ENCODE measurements at regions not wholly inside any gene's neighbourhood (a gene's known extent, or its start where the extent isn't known, plus 50 kb on each side); places are given as distances from the start of the nearest gene placed in this dataset.
"Not testable (repeated sequence)": the region's sequence is repeated elsewhere in the genome, so short reads cannot be mapped to it uniquely, and the experiment has no call there.

- no peak for DNase-seq
Measured at GRCh38 chr7:120163449-120163848, 109.5 kb upstream of the KCND2 start.

- DNase-seq, result no peak
Measured at GRCh38 chr7:120165227-120165626, 107.7 kb upstream of the KCND2 start.

GRCh38 chr7:120168066-120168465, 104.9 kb upstream of the KCND2 start:
- no peak for DNase-seq

- no peak for DNase-seq
Measured at GRCh38 chr7:120169996-120170783, 102.8 kb upstream of the KCND2 start.

- no peak for DNase-seq
Measured at GRCh38 chr7:120170834-120171233, 102.1 kb upstream of the KCND2 start.

- no peak for DNase-seq
Measured at GRCh38 chr7:120171406-120171805, 101.6 kb upstream of the KCND2 start.

GRCh38 chr7:120180221-120180620, 92.8 kb upstream of the KCND2 start:
- DNase-seq, result no peak

- DNase-seq, result no peak
Measured at GRCh38 chr7:120181499-120181898, 91.5 kb upstream of the KCND2 start.

- no peak for DNase-seq
Measured at GRCh38 chr7:120184866-120185265, 88.1 kb upstream of the KCND2 start.

GRCh38 chr7:120185940-120186682, 86.9 kb upstream of the KCND2 start:
- DNase-seq, result no peak

- no peak for DNase-seq
Measured at GRCh38 chr7:120186688-120187087, 86.3 kb upstream of the KCND2 start.

- DNase-seq, result no peak
Measured at GRCh38 chr7:120189623-120190022, 83.4 kb upstream of the KCND2 start.

- no peak for DNase-seq
Measured at GRCh38 chr7:120190109-120190508, 82.9 kb upstream of the KCND2 start.

GRCh38 chr7:120190566-120190965, 82.4 kb upstream of the KCND2 start:
- DNase-seq, result no peak

- DNase-seq, result not testable (repeated sequence)
Measured at GRCh38 chr7:120191423-120191822, 81.6 kb upstream of the KCND2 start.

- DNase-seq, result no peak
Measured at GRCh38 chr7:120201290-120201689, 71.7 kb upstream of the KCND2 start.

GRCh38 chr7:120205101-120205500, 67.9 kb upstream of the KCND2 start:
- no peak for DNase-seq

GRCh38 chr7:120207037-120207436, 65.9 kb upstream of the KCND2 start:
- no peak for DNase-seq

GRCh38 chr7:120215654-120216053, 57.3 kb upstream of the KCND2 start:
- DNase-seq, result no peak

- DNase-seq, result no peak
Measured at GRCh38 chr7:120216947-120217346, 56.0 kb upstream of the KCND2 start.

- no peak for DNase-seq
Measured at GRCh38 chr7:120218712-120219111, 54.3 kb upstream of the KCND2 start.

- no peak for DNase-seq
Measured at GRCh38 chr7:120221666-120222065, 51.3 kb upstream of the KCND2 start.
